GM19463 (cell line): ENCODE measurements at regions not wholly inside any gene's neighbourhood (a gene's known extent, or its start where the extent isn't known, plus 50 kb on each side); places are given as distances from the start of the nearest gene placed in this dataset.

Experiments
- ATAC-seq: cut with Tn5 transposase; IDR thresholded peaks from one replicate; pipeline ENCODE4 v1.9.1; 2021; ENCODE audit warnings: mild to moderate bottlenecking, moderate library complexity; ENCODE audit not compliant: unreplicated experiment

GRCh38 chr12:118689793-118690192 lies 291.5 kb upstream of the SRRM4 start:
- ATAC-seq, result peak; percentile 99

DNA sequence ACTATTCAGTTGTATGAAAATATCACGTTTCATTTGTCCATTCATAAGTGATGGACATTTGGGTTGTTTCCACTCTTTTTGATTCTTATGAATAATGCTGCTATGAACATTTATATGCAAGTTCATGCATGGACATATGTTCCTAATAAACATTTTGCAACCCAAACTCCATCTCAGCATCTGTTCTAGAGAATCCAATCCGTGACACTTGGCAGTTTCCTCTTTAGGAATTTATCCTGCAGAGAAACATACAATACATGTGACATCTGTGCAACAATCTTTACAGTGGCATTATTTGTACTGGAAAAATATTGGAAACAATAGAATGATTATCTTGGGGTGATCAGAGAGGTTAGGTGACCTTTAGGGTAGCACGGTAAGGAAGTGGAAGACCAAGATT lies 290.8 kb upstream of the SRRM4 start:
- ATAC-seq, result no peak

DNA sequence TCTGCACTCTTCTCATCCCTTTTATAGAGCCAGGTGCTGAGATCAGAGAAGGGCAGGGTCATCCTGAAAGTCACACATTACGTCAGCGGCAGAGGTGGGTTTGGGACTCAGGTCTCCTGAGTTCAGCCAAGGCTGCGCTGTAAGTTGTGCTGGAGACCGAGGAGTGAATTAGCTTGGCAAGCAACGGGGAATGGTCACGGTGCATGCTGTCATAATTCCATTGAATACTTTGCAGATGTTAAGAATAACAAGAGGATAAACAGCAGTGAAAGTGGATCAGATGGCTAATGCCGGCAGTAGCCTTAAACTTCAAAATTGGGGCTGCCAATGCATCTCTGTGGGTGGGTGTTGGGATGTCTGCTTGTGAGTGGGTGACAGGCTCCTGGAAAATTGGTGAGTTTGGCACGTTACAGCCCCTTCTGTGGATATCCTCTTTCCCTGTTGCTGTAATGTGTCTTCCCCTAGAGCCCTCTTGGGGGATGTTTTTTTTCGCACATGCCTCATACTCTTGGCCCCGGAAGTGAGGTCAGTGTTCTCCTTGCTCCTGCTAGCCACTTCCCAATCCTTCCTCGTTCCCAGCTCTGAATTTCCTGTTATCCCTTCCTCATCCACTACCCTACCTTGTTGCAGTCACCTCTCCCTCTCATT lies 287.1 kb upstream of the SRRM4 start:
- no peak for ATAC-seq

DNA sequence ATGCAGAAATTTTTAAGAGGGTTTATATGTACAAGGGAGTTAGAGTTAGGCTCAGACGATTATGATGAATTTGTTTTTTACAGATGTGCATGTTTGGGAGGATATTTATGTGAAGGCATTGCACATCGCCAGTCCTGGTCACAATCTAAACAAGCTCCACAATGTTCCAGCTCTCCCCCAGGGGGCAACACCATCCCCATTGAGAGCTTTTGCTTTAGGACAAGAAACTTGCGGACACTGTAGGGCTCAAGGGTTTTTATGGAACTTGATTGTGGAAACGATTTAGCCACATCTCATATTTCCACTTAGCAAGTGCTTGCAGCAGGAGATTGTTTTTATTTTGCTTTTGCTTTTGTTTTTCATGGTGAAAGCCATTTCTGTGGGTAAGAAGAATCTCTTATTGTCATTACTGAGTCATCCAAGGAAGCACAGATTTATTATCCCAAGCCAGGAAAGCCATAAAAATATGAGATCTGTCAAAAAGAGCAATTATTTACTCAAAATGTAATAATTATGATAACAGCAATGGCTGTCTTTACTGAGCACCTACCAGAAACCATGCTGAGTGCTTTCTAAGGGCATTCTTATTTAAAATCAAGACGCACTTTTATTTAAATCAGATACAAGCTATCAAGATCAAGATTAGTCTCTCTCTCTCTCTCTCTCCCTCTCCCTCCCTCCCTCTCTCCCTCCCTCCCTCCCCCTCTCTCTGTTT lies 276.7 kb upstream of the SRRM4 start:
- ATAC-seq, result no peak

DNA sequence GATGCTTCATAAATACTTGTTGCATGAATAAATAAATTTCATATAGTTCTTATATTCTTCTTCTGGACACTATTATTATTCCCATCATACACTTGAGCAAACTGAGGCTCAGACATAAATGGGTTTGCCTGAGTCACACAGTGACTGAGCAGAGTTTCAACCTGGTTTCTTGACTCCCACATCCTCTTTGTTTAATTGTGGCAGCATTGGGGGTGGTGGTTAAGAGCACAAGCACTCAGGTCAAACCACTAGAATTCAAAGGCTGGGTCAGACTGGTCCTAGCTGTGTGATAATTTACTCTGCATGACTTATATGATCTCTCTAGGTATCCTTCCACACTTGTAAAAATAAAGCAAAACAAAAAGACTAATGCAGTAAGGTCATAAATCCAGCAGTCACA lies 274.9 kb upstream of the SRRM4 start:
- no peak for ATAC-seq

- no peak for ATAC-seq
Measured at GRCh38 chr12:118709946-118710345, 271.4 kb upstream of the SRRM4 start.

- ATAC-seq, result no peak
Measured at GRCh38 chr12:118711185-118711584, 270.2 kb upstream of the SRRM4 start.

DNA sequence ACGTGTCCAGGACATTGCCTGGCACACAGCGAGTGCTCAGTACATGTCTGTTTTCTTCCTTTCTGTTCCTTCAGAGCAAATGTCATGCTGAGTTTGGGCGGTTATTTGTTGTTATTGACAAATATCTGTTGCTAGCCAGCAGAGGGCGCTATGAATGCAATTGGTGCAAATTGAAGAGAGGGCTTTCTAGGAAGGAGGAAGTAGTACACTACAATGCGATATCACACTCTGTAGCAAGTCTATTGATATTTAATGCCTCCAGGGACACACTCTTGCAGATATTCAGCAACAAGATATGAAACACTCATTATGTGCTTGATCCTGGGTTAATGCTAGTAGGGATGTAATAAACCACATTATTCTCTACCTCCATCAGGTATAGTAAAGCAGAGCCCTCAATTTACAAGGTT lies 267.3 kb upstream of the SRRM4 start:
- peak; percentile 65 for ATAC-seq

GRCh38 chr12:118714500-118714899 lies 266.8 kb upstream of the SRRM4 start:
- no peak for ATAC-seq

DNA sequence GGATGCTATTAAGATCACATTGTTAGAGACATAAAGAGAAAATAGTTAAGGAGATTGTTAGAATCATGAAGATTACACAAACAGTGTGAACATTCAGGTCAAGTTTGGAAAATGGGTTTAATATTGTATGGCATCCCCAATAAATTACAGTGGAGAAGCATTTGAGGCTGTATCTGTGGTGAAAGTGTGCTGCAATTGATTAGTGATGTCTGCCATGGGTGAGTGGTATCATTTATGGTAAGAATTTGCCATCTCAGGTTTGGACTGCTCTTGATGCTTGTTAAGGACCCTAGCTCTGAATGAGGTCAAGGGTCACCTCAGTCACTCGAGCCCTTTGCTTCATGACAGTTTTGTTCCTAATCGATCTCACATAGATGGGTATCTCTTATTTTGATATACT lies 265.7 kb upstream of the SRRM4 start:
- ATAC-seq, result no peak

- ATAC-seq, result no peak
Measured at GRCh38 chr12:118727196-118727978, 254.0 kb upstream of the SRRM4 start.

GRCh38 chr12:118727979-118728366 lies 253.4 kb upstream of the SRRM4 start:
- no peak for ATAC-seq

DNA sequence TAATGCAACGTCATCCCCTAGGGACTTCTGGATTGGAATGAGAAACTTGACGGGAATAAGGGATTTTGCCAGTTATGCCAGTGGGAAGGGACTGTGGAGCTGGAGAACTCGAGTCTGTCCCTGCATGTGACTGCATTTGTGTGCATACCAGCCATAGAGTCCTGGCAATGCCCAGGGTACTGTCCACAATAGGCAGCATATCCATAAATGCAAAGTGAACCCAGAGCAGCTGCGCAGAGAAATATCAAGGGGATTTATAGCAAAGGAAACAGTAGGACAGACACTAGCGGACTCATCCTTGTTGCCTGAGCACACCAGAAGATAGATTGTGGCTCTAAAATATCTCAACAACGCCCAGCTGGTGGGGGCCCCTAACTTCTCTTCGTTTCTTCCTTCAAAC lies 247.1 kb upstream of the SRRM4 start:
- no peak for ATAC-seq

GRCh38 chr12:118737985-118738540 lies 243.3 kb upstream of the SRRM4 start:
- no peak for ATAC-seq

GRCh38 chr12:118741194-118741593 lies 240.1 kb upstream of the SRRM4 start:
- ATAC-seq, result no peak

GRCh38 chr12:118742431-118742830 lies 238.9 kb upstream of the SRRM4 start:
- ATAC-seq, result no peak

DNA sequence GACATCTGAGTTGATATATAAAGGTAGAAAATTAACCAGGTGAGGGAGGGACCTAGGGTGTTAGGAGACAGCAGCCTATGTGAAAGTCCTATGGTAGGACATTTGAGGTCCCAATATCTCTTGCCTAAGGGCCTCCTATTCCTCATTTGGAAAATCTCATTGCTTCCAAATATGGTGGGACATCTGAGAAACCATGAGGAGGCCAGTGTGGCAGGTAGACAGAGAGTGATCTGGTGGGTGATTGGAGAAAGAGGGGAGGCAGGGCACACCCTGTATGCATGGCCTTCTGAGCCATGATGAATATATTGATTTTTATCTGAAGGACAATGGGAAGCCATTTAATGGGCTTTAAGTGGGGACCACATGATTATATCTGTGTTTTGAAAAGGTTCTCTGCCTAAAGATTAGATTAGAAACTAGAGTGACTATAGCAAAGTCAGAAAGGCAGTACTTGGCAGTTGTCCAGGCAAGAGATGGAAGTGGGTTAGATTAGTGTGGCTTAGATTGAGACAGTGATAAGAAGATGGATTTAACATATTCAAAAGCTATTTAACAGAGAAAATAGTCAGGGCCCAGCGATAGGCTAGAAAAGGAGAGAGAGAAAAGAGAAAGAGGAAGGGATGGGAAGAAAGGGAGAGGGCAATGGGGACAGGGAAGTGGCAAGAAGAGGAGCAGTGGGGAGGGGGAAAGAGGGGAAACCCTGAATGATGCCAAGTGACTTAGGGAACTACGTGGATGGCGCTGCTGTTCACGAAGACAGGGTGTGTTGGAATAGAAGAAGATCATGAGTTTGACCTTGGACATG lies 237.2 kb upstream of the SRRM4 start:
- ATAC-seq, result no peak

DNA sequence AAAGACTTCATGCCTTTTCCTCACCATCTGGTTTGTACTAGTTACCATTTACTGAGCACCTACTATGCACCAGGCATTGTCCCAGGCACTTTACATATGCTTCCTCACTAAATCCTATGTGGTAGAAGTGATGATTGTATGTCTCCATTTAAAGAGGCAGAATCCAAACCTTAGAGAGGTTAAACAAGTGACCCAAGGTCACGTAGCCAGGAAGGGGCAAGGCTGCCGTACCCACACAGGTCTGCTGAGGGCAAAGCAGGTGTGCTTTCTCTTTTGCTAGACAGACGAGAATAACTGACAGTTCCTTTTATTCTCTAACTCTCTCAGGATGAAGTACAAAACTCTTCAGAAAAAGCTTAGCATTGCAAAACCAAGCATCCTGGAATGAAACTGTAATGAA lies 235.2 kb upstream of the SRRM4 start:
- ATAC-seq, result no peak

DNA sequence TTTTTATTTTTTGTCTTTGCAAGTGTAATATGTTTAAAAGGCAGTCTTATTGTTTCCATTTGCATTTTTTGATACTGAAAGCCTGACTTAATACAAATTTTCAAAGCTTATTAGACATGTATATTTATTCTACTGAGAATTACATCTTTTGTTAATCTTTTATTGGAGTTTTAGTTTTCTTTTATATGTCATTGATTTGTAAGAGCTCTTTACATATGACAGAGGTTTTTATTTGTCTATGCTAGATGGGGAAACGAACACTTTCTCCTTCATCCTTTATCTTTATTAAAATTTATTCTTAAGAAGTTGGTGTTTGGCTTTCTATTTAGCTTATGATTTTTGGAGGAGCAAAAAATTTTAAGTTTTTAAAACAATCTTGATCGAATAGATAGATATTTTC lies 234.4 kb upstream of the SRRM4 start:
- ATAC-seq, result no peak

DNA sequence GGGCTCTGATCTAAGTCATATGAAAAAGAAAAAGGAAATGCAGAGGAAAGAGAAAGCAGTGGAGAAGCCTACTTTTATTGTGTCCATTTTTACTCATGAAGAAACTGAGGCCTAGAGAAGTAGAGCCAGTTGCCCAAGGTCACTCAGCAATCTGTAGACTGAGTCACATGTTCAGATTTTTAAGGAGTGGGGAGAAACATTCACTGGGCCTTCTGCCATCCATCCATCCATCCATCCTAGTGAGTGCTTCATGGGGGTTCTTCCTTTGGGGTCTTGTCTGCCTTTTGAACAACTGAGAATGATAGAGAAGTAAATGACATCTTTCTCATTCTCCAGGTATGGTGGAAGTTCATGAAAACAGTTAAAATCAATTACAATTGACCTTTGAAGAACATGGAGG lies 233.6 kb upstream of the SRRM4 start:
- ATAC-seq, result no peak
